GM12878 (cell line): ENCODE measurements at regions not wholly inside any gene's neighbourhood (a gene's known extent, or its start where the extent isn't known, plus 50 kb on each side); places are given as distances from the start of the nearest gene placed in this dataset.

Experiments used
- ATAC-seq: fragments of 200-7000 bp; cut with Tn5 transposase; 3 replicates; pipeline ENCODE4 v1.9.1; 2020; ENCODE audit warnings: mild to moderate bottlenecking, moderate library complexity
- BruUV-seq: library from RNA; stranded (reverse); fragments of 400-500 nt; replicated peaks from 2 replicates; lab custom pipeline; 2021; lab: Mats Ljungman, UMichigan
- CTCF ChIA-PET: fragments of 300-600 bp; sonication (Branson Sonifier 250); formaldehyde crosslinking; extraction: SDS; loops from one replicate; lab custom pipeline; 2021; ENCODE audit warnings: inconsistent platforms; lab: Yijun Ruan, JAX
- POLR2A ChIA-PET: fragments of 350-600 bp; formaldehyde crosslinking; extraction: SDS; loops from one replicate; lab custom pipeline; 2021; ENCODE audit warnings: inconsistent platforms; lab: Charles Lee
- RAD21 ChIA-PET: fragments of 300-600 bp; sonication (Branson Sonifier 250); formaldehyde crosslinking; loops from one replicate; lab custom pipeline; 2023; ENCODE audit warnings: antibody characterized with exemption; ENCODE audit not compliant: unreplicated experiment; lab: Charles Lee
- SMC1A ChIA-PET: fragments of 300-600 bp; sonication (Branson Sonifier 250); formaldehyde crosslinking; loops from one replicate; lab custom pipeline; 2023; ENCODE audit not compliant: unreplicated experiment, uncharacterized antibody; lab: Charles Lee
- DNase-seq: peaks from one replicate; pipeline ENCODE4 v3.0.0-alpha.2; 2011; ENCODE audit warnings: low read depth, low spot score
- FAIRE-seq: peaks from 3 replicates; lab custom pipeline; 2011; peaks lifted over from hg19 to GRCh38; lab: Jason Lieb, UNC
- H2AFZ ChIP-seq: 2 replicates; pipeline ENCODE4 v1.6.0; 2011; ENCODE audit warnings: low read depth, low read length, control low read depth; ENCODE audit not compliant: control insufficient read depth
- H3K27ac ChIP-seq: 2 replicates; pipeline ENCODE4 v1.5.1; 2011; ENCODE audit warnings: control low read depth; ENCODE audit not compliant: control insufficient read depth, insufficient read depth
- H3K27me3 ChIP-seq, 2 experiments: replicated peaks in 1 of 2; 2 replicates each; pipeline versions ENCODE4 v1.6.0 to v1.6.1; 2011; ENCODE audit warnings: low read length in 1 of 2; ENCODE audit not compliant: control insufficient read depth in 2 of 2, insufficient read depth in 2 of 2
- H3K36me3 ChIP-seq, 2 experiments: 2 replicates each; pipeline ENCODE4 v1.5.1; 2011; ENCODE audit warnings: low read length in 1 of 2; ENCODE audit not compliant: control insufficient read depth in 2 of 2, insufficient read depth in 2 of 2
- H3K4me1 ChIP-seq: 2 replicates; pipeline ENCODE4 v1.6.1; 2011; ENCODE audit warnings: mild to moderate bottlenecking, low read length, moderate library complexity, mixed read lengths; ENCODE audit not compliant: control insufficient read depth, insufficient read depth
- H3K4me2 ChIP-seq: 2 replicates; pipeline ENCODE4 v1.6.0; 2011; ENCODE audit warnings: control low read depth; ENCODE audit not compliant: control insufficient read depth, insufficient read depth
- H3K4me3 ChIP-seq: fragments of 200-600 bp; sonication (generic); 2 replicates; pipeline ENCODE4 v1.5.1; 2016
- H3K79me2 ChIP-seq: 2 replicates; pipeline ENCODE4 v1.6.0; 2011; ENCODE audit warnings: low read length; ENCODE audit not compliant: control insufficient read depth, insufficient read depth
- H3K9ac ChIP-seq: 2 replicates; pipeline ENCODE4 v1.8.0; 2011; ENCODE audit warnings: low read length, control low read depth, mixed read lengths; ENCODE audit not compliant: control insufficient read depth, insufficient read depth
- H3K9me3 ChIP-seq: replicated peaks from 3 replicates; pipeline ENCODE4 v1.5.1; 2011; ENCODE audit warnings: mild to moderate bottlenecking, low read length; ENCODE audit not compliant: control insufficient read depth, insufficient read depth
- H4K20me1 ChIP-seq: 2 replicates; pipeline ENCODE4 v1.6.0; 2011; ENCODE audit not compliant: control insufficient read depth, insufficient read depth
- ASH2L ChIP-seq: fragments of 300-600, 200-600 bp; sonication (generic); IDR thresholded peaks from 2 replicates; pipeline ENCODE4 v1.6.1; 2017; ENCODE audit warnings: low read depth, mild to moderate bottlenecking, borderline replicate concordance
- ESRRA ChIP-seq: IDR thresholded peaks from 2 replicates; pipeline ENCODE4 v1.6.1; 2012; ENCODE audit warnings: mild to moderate bottlenecking, low read length, improper control_type of control experiment
- RAD21 ChIP-seq: IDR thresholded peaks from 2 replicates; pipeline ENCODE4 v1.6.1; 2011; ENCODE audit warnings: mild to moderate bottlenecking, low read depth, low read length, moderate library complexity; ENCODE audit not compliant: insufficient read depth
- ZNF24 ChIP-seq: fragments of 450-650 bp; IDR thresholded peaks from 2 replicates; pipeline ENCODE4 v1.6.1; 2017; ENCODE audit warnings: antibody characterized with exemption, mild to moderate bottlenecking
- ZNF622 ChIP-seq: fragments of 450-650 bp; IDR thresholded peaks from 2 replicates; pipeline ENCODE4 v1.6.1; 2017; ENCODE audit warnings: mild to moderate bottlenecking, inconsistent platforms
- in situ Hi-C: fragments of 300-500 bp; cut with MboI; formaldehyde crosslinking; loops from 9 replicates; pipeline ENCODE4 v1.14.3; 2018; ENCODE audit warnings: mixed read lengths
- intact Hi-C: fragments of 100-400 bp; cut with micrococcal nuclease; formaldehyde crosslinking; loops from one replicate; pipeline ENCODE4 v1.14.2; 2022; ENCODE audit not compliant: unreplicated experiment
- TF ChIP-seq, protein P1 (sequence below): fragments of 450-650 bp; formaldehyde crosslinking; IDR thresholded peaks from 2 replicates; pipeline ENCODE4 v1.4.0; 2022; ENCODE audit warnings: mild to moderate bottlenecking, moderate library complexity
- TF ChIP-seq, protein P2 (sequence below): fragments of 450-650 bp; IDR thresholded peaks from 2 replicates; pipeline ENCODE4 v1.6.1; 2017; ENCODE audit warnings: mild to moderate bottlenecking, moderate library complexity
- TF ChIP-seq, protein P3 (sequence below): IDR thresholded peaks from 2 replicates; pipeline ENCODE4 v1.6.1; 2012; ENCODE audit warnings: low read depth, low read length, improper control_type of control experiment
- TF ChIP-seq, protein P4 (sequence below): IDR thresholded peaks from 2 replicates; pipeline ENCODE4 v1.6.1; 2011; ENCODE audit warnings: mild to moderate bottlenecking, low read depth, low read length, moderate library complexity; ENCODE audit not compliant: insufficient replicate concordance
- TF ChIP-seq, protein P5 (sequence below): IDR thresholded peaks from 2 replicates; pipeline ENCODE4 v1.6.1; 2012; ENCODE audit warnings: low read depth, low read length, improper control_type of control experiment
- TF ChIP-seq, protein P6 (sequence below): fragments of 450-650 bp; IDR thresholded peaks from 2 replicates; pipeline ENCODE4 v1.6.1; 2017; ENCODE audit warnings: mild to moderate bottlenecking

DNA sequence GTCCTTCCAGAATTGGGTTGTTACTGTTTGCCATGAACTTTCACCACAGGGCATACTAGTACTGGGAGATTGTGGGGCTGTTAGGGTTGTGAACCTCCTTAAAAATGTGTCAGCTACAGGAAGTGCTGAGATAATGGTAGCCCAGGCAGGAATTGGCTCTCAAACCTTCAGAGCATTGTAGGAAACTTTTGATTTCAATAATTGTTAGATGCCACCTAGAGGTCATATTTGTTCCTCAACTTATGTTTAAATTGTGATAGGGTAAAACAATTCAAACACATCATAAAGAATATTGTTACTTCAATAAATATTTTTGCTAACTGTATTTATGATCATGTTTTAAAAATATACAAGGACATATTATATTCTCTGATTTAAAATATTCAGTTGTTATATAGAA lies 594.6 kb downstream of the ADCYAP1 start:
- H3K4me2 ChIP-seq, result no peak overlapping the region
- no peak overlapping the region for H3K9ac ChIP-seq
- RAD21 ChIA-PET, result no interaction called here
- no peaks in the 10 kb centered on the region for H3K36me3 ChIP-seq
- H3K27me3 ChIP-seq, result no peaks in the 10 kb centered on the region; a peak in 1 of 4 replicates
- no peak overlapping the region for H3K27ac ChIP-seq
- CTCF ChIA-PET, result no interaction called here
- intact Hi-C loops (loop anchor here (2.0 kb wide), 1 partner anchor 634 kb away; no protein-coding TSS in a partner anchor), in situ Hi-C loops (loop anchor here (25.0 kb wide), 1 partner anchor 637 kb away; no protein-coding TSS in a partner anchor)
- POLR2A ChIA-PET, result no interaction called here
- no peaks in the 10 kb centered on the region for H3K79me2 ChIP-seq
- H3K4me1 ChIP-seq, result no peaks in the 10 kb centered on the region
- no peak overlapping the region for H3K4me3 ChIP-seq
- ATAC-seq (no peak), FAIRE-seq (no peak), DNase-seq (no peak)
- H2AFZ ChIP-seq, result no peak overlapping the region
- no peaks in the 10 kb centered on the region; the same call in 2 of the 3 replicates for H3K9me3 ChIP-seq
- no peaks in the 10 kb centered on the region for H4K20me1 ChIP-seq
- SMC1A ChIA-PET, result no interaction called here
- no TSS peak for BruUV-seq
- TF ChIP-seq, protein P1, sequence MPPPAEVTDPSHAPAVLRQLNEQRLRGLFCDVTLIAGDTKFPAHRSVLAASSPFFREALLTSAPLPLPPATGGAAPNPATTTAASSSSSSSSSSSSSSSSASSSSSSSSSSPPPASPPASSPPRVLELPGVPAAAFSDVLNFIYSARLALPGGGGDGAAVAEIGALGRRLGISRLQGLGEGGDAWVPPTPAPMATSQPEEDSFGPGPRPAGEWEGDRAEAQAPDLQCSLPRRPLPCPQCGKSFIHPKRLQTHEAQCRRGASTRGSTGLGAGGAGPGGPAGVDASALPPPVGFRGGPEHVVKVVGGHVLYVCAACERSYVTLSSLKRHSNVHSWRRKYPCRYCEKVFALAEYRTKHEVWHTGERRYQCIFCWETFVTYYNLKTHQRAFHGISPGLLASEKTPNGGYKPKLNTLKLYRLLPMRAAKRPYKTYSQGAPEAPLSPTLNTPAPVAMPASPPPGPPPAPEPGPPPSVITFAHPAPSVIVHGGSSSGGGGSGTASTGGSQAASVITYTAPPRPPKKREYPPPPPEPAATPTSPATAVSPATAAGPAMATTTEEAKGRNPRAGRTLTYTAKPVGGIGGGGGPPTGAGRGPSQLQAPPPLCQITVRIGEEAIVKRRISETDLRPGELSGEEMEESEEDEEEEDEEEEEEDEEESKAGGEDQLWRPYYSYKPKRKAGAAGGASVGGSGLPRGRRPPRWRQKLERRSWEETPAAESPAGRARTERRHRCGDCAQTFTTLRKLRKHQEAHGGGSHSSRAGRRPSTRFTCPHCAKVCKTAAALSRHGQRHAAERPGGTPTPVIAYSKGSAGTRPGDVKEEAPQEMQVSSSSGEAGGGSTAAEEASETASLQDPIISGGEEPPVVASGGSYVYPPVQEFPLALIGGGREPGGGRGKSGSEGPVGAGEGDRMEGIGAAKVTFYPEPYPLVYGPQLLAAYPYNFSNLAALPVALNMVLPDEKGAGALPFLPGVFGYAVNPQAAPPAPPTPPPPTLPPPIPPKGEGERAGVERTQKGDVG, result no peak
- TF ChIP-seq ZNF24, result no peak
- TF ChIP-seq ASH2L, result no peak
- TF ChIP-seq, protein P2, sequence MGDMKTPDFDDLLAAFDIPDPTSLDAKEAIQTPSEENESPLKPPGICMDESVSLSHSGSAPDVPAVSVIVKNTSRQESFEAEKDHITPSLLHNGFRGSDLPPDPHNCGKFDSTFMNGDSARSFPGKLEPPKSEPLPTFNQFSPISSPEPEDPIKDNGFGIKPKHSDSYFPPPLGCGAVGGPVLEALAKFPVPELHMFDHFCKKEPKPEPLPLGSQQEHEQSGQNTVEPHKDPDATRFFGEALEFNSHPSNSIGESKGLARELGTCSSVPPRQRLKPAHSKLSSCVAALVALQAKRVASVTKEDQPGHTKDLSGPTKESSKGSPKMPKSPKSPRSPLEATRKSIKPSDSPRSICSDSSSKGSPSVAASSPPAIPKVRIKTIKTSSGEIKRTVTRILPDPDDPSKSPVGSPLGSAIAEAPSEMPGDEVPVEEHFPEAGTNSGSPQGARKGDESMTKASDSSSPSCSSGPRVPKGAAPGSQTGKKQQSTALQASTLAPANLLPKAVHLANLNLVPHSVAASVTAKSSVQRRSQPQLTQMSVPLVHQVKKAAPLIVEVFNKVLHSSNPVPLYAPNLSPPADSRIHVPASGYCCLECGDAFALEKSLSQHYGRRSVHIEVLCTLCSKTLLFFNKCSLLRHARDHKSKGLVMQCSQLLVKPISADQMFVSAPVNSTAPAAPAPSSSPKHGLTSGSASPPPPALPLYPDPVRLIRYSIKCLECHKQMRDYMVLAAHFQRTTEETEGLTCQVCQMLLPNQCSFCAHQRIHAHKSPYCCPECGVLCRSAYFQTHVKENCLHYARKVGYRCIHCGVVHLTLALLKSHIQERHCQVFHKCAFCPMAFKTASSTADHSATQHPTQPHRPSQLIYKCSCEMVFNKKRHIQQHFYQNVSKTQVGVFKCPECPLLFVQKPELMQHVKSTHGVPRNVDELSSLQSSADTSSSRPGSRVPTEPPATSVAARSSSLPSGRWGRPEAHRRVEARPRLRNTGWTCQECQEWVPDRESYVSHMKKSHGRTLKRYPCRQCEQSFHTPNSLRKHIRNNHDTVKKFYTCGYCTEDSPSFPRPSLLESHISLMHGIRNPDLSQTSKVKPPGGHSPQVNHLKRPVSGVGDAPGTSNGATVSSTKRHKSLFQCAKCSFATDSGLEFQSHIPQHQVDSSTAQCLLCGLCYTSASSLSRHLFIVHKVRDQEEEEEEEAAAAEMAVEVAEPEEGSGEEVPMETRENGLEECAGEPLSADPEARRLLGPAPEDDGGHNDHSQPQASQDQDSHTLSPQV, result no peak
- TF ChIP-seq, protein P3, sequence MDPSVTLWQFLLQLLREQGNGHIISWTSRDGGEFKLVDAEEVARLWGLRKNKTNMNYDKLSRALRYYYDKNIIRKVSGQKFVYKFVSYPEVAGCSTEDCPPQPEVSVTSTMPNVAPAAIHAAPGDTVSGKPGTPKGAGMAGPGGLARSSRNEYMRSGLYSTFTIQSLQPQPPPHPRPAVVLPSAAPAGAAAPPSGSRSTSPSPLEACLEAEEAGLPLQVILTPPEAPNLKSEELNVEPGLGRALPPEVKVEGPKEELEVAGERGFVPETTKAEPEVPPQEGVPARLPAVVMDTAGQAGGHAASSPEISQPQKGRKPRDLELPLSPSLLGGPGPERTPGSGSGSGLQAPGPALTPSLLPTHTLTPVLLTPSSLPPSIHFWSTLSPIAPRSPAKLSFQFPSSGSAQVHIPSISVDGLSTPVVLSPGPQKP, result no peak
- TF ChIP-seq, protein P4, sequence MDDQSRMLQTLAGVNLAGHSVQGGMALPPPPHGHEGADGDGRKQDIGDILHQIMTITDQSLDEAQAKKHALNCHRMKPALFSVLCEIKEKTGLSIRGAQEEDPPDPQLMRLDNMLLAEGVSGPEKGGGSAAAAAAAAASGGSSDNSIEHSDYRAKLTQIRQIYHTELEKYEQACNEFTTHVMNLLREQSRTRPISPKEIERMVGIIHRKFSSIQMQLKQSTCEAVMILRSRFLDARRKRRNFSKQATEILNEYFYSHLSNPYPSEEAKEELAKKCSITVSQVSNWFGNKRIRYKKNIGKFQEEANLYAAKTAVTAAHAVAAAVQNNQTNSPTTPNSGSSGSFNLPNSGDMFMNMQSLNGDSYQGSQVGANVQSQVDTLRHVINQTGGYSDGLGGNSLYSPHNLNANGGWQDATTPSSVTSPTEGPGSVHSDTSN, result no peak
- TF ChIP-seq, protein P5, sequence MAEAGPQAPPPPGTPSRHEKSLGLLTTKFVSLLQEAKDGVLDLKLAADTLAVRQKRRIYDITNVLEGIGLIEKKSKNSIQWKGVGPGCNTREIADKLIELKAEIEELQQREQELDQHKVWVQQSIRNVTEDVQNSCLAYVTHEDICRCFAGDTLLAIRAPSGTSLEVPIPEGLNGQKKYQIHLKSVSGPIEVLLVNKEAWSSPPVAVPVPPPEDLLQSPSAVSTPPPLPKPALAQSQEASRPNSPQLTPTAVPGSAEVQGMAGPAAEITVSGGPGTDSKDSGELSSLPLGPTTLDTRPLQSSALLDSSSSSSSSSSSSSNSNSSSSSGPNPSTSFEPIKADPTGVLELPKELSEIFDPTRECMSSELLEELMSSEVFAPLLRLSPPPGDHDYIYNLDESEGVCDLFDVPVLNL, result no peak
- TF ChIP-seq, protein P6, sequence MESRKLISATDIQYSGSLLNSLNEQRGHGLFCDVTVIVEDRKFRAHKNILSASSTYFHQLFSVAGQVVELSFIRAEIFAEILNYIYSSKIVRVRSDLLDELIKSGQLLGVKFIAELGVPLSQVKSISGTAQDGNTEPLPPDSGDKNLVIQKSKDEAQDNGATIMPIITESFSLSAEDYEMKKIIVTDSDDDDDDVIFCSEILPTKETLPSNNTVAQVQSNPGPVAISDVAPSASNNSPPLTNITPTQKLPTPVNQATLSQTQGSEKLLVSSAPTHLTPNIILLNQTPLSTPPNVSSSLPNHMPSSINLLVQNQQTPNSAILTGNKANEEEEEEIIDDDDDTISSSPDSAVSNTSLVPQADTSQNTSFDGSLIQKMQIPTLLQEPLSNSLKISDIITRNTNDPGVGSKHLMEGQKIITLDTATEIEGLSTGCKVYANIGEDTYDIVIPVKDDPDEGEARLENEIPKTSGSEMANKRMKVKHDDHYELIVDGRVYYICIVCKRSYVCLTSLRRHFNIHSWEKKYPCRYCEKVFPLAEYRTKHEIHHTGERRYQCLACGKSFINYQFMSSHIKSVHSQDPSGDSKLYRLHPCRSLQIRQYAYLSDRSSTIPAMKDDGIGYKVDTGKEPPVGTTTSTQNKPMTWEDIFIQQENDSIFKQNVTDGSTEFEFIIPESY, result no peak
- TF ChIP-seq ZNF622, result no peak
- TF ChIP-seq ESRRA, result no peak
- no peak for TF ChIP-seq RAD21
